H54 (cell line): ENCODE measurements at regions not wholly inside any gene's neighbourhood (a gene's known extent, or its start where the extent isn't known, plus 50 kb on each side); places are given as distances from the start of the nearest gene placed in this dataset.

Source experiments
- DNase-seq: peaks from one replicate; pipeline ENCODE4 v3.0.0; 2011; ENCODE audit warnings: low spot score, mixed read lengths; ENCODE audit not compliant: insufficient read length
- FAIRE-seq: peaks from 3 replicates; lab custom pipeline; 2011; peaks lifted over from hg19 to GRCh38; lab: Jason Lieb, UNC
- POLR2A ChIP-seq: IDR thresholded peaks from 2 replicates; pipeline ENCODE4 v1.6.1; 2011; ENCODE audit warnings: low read depth, mild to moderate bottlenecking, low read length

DNA sequence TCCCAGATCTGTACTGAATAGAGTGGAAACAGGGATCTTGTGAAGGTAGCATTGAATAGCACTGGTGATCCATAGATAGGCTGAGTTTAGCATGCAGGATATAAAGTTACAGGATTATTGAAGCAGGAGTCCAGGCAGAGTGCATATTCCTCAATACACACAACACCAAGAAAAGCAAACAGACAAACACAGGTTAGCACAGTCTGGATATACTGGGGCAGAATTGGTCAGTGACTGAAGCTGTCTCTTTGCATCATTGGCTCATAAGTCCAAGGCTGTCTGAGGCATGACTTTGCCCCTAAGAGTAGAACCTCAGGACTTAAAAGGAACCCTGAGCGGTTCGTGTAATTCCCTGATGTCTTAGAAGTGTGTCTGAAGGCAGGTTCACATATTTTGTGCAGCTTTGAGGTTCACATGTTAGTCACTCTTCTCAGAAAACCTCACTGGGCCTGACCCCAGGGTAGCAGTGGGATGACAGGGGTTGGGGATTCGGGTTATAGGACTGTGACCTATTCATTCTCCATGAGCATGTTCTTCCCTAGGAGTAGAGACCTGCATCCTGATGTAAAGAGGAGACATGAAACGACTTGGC lies 134.6 kb downstream of the AASDH start:
- DNase-seq, result no peak
- FAIRE-seq, result no peak
- no peak for TF ChIP-seq POLR2A

DNA sequence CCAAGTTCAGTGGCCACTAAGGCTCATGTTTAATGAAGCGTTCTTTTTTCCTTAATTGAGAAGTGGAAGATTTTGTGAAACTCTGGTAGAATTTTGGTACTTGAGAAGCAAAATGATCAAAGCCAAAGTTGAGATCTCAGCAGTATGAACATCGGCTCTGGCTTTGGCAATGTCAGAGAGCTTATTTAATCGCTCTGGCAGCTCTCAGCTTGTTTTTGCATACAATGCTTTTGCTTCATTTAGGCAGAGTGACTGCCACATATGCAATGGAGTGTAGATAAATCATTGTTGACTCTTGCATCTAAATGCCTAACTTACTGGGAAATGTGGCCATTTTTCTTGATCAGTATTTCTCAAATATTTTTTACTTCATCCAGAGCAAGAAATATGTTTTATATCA lies 135.7 kb downstream of the AASDH start:
- FAIRE-seq (no peak), DNase-seq (no peak)
- TF ChIP-seq POLR2A, result no peak

DNA sequence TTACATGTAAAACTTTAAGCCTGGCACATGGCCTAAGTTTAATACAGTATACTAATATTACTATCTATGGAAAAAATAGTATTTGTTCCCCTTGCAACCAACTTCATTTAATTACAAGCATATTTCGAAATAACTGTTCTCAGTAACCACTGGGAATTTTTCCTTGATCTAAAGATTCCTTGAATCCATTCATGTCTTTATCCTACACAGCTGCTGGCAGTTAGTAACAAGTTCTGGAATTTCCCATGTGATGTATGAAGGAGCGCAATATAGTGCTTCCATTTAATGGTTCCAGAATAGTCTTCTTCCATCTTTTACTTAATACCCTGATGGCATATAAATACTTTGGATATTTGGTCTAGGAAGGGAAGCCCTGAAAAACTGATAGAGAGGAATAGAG lies 136.5 kb downstream of the AASDH start:
- no peak for DNase-seq
- TF ChIP-seq POLR2A, result no peak
- FAIRE-seq, result no peak

DNA sequence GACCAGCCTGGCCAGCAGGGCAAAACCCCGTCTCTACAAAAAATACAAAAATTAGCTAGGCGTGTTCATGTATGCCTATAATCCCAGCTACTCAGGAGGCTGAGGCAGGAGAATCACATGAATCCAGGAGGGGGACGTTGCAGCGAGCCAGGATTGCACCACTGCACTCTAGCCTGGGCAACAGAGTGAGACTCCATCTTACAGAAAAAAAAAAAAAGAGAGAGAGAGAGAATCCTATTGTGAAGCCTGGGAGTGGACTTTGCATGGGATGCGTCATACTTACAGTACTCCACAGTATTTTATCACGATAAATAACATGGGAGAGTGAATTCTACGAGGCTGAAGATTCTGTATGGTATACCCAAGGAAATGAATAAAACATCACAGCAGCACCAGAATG lies 139.6 kb downstream of the AASDH start:
- FAIRE-seq (no peak), DNase-seq (no peak)
- TF ChIP-seq POLR2A, result no peak

DNA sequence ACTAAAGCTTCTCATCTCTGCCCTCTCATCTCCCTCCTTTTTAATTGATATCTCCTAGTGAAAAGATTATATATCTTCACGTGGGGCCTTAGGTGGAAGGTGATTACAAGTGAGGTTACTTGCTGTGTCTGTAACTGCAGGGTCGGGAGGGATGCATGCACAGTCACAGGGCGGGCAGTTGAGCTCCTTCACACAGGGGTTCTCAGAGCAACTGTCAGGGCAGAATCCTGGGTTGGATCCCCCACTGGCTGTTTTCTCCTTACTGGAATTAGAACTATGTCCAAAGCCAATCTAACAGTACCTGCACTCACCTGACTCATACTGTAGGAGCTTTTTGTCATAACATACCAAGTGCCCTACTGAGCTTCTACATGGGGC lies 141.1 kb downstream of the AASDH start:
- FAIRE-seq (no peak), DNase-seq (no peak)
- no peak for TF ChIP-seq POLR2A

DNA sequence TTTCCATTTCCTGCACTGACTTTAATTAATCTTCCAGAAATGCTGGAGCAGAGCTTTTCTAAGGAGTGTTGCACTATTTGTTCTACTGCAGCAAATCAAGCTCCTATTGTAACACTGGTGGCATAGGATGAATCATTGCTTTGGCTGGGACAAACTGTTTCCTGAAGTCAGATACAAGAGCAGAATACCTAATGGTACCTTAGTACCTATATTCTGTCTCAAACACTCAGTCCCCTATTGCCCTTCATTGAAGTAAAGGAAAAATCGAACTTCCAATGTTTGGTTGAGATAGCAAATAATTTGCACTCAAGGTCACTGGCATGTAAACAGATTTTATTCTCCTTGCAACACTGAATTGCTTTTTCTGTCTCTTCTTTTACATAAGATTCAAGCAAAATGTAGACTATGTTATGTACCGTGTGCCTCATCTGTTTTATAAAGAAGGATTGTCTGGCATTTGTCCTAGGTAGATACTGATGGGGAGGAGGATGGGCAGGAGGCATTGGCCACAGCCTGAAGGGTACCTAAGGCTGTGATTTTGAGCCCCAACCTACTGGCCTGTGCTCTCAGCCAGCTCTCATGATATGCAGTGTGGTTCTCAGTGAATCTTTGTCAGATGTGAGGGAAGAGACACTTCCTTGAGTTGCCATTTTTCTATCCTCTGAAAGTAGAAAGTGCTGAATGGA lies 141.6 kb downstream of the AASDH start:
- no peak for TF ChIP-seq POLR2A
- FAIRE-seq (no peak), DNase-seq (no peak)

DNA sequence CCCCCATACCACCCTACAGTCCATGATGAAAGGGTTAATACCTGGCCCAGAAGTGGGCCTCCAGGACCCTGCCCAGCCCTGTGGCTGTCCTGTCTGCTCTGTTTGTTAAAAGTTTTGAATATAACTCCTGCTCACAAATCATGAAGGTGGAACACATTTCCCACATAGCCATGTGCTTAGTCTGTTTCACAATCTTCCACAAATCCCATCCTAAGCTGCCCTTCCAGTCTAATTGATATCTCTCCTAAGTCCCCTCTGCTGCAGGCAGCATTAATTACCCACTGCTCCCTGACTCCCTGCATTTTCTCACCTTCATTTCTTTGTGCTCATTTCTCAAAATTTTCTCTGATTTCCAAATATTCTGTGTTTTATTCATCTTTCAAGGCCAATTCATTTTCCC lies 142.6 kb downstream of the AASDH start:
- FAIRE-seq, result no peak
- no peak for TF ChIP-seq POLR2A
- DNase-seq, result no peak

DNA sequence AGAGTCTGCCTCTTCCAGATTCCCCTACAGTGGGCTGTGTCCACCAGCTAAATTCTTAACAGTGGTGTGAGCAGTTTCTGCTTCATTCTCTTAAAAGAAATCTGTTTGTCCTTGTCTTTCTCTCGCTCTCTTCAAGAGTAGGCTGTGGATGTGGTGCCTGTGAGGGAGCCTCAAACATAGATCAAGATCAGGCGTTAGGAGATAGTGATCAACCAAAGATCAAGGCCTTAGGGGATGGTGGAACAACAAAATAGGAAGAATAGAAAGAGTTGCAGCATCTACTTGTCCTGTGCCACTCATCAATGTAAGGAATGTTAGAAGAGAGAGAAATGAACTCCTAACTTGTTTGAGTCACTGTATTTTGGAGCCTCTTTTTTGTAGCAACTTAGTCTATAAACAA lies 144.2 kb downstream of the AASDH start:
- no peak for DNase-seq
- FAIRE-seq, result no peak
- no peak for TF ChIP-seq POLR2A

DNA sequence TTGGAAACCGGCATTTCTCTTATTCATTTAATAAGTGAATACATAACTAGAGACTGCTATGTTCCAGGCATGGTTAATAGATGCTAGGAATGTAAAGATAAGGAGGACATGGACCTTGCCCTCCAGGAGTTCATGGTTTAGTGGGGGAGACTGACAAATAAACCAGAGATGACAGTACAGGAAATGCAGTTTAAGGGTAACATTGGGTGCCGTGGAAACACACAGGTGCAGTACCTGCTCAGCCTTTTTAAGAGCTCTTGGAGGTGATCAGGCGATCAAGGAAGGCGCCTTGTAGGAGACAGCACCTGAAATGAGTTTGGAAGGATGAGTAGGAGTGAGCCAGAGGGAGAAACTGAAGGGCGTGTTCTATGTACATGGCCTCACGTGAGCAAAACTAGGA lies 145.8 kb downstream of the AASDH start:
- FAIRE-seq (no peak), DNase-seq (no peak)
- TF ChIP-seq POLR2A, result no peak

DNA sequence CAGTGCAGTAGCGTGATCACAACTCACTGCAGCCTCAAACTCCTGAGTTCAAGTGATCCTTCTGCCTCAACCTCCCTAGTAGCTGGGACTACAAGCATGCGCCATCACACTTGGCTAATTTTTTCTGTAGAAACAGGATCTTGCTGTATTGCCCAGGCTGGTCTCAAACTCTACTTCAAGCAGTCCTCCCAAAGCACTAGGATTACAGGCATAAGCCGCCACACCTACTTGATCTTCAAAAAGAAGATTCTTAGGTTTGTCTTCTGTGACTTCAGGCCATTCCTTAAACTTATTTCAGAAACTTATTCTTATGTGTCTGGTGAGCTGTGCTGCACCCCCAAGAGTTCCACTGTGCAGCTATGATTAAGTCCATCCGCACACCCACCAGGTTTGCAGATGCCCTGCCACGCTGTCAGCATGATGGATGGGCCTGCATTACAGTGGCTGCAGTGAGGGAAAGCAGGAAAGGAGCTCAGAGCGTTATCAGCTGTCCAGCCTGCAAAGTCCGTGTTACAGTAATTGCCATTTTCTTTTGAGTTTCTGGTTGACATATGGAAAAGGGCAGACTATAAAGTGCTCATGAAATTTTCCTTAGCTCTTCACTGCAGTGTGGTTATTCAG lies 146.6 kb downstream of the AASDH start:
- DNase-seq (no peak), FAIRE-seq (no peak)
- no peak for TF ChIP-seq POLR2A

DNA sequence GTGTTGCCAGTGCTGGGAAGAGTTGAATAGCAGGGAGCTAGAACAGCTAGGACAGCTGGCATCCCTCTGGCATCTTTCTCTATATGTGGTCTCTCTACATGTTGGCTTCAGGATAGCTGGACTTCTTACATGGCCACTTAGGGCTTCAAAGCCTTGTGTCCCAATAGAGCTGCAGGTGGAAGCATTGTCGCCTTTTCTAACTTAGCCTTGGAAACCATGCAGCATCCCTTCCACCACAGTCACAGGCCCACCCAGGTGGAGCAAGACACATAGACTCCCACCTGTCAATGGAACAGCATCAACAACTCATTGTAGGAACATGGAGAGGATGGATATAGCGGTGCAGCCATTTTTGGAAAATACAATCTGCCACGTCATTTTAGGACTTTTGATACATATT lies 149.0 kb downstream of the AASDH start:
- FAIRE-seq (no peak), DNase-seq (no peak)
- TF ChIP-seq POLR2A, result no peak

DNA sequence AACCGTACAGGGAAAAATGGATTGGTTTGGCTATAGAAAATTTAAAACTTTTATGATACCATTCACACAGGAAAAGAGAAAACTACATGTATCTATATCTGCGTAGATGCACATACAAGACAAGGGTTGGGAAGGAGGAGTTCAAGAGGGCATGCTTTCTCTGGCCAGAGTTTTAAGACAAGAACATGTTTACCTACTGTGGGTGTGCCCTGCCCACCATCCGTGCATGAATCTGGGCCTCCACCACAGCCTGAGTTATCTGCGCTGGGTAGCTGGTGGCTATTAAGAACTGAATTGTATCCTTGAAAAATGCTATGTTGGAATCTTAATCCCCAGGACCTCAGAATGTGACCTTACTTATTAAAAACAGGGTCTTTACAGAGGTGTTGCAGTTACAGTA lies 151.6 kb downstream of the AASDH start:
- FAIRE-seq (no peak), DNase-seq (no peak)
- no peak for TF ChIP-seq POLR2A

DNA sequence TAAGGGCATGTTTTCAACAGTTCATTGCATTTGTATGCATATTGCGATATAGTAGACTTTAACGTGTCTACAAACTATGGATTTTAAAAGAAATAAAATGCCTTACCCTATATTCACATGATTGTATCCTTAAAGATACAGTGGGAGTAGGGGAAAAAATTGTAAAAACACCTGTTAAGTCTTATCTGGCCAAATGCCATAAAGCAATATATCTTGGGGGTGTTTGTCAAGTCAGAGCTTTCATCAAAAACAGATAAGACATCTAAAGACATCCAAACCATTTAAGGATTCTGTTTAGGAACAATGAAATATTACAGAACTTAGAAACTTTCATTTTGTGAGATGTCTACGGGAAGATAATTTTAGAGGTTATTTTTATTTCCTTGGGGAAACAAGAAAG lies 152.3 kb downstream of the AASDH start:
- FAIRE-seq (no peak), DNase-seq (no peak)
- no peak for TF ChIP-seq POLR2A

DNA sequence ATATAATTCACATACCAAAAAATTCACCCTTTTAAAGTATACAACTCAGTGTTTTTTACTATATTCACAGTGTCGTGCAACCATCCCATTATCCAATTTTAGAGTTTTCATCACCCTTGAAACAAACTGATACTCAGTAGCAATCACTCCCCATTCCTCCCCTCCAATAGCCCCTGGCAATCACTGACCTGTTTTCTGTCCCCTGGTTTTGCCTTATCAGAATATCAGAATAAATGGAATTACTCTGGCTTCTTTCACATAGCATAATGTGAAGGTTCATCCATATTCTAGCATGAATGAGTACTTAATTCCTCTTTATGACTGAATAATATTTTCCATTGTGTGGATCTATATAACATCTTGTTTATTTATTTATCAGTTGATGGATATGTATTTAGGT lies 153.2 kb downstream of the AASDH start:
- DNase-seq (no peak), FAIRE-seq (no peak)
- TF ChIP-seq POLR2A, result no peak

DNA sequence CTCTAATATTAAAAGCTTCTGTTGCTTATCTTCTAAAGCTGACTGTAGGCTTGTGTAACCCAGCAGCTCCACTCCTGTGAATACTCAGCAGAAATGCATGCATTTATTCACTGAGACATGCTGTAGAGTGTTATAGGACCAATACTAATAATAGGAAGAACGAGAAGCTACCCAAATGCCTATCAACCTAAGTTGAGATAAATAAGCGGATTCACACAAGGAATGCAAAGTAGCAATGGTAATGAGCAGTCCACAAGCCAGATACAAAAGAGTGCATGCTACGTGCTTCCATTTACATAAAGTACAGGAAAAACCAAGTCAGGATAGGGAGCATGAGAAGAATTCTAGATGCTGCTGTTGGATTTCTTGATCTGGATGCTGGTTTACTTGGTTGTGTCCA lies 155.9 kb downstream of the AASDH start:
- DNase-seq, result no peak
- TF ChIP-seq POLR2A, result no peak
- FAIRE-seq, result no peak
